ENCODE measurements at regions not wholly inside any gene's neighbourhood (a gene's known extent, or its start where the extent isn't known, plus 50 kb on each side); places are given as distances from the start of the nearest gene placed in this dataset.

DNA sequence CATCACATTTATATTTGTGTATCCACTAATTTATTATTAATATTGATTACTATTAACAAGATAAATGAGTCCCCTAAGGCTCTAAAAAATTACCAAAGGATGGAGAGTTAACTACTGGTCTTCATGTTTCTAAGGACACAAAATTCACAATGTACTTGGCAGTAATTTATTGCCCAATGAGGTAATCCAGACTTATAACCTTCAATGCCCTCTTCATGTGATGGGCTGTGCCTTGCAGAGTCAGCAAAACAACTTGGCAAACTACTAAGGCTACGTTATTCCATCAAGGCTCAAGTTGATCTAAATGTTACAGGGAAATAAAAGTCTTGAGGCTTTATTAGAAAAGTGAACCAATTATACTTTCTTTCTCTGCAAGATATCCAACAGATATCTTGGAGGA is 804.9 kb upstream of the NXPH2 start:
- TF ChIP-seq TCF12 (IDR thresholded peaks at IDR 0.05; ENCODE audit: low read depth): no peak
- no peak for TF ChIP-seq EP300 (IDR thresholded peaks at IDR 0.05; ENCODE audit: borderline replicate concordance)
- TF ChIP-seq RAD21 (IDR thresholded peaks at IDR 0.05; ENCODE audit: low read depth): no peak
- TF ChIP-seq NFIC (IDR thresholded peaks at IDR 0.05): no peak
- no peak for TF ChIP-seq EGR1 (IDR thresholded peaks at IDR 0.05)
- TF ChIP-seq, protein P1, sequence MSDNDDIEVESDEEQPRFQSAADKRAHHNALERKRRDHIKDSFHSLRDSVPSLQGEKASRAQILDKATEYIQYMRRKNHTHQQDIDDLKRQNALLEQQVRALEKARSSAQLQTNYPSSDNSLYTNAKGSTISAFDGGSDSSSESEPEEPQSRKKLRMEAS (IDR thresholded peaks at IDR 0.05): no peak
- no peak for TF ChIP-seq ZBTB7A (IDR thresholded peaks at IDR 0.05; ENCODE audit: low read depth)
- TF ChIP-seq YY1 (IDR thresholded peaks at IDR 0.05; ENCODE audit: low read depth): no peak
- no peak for TF ChIP-seq TEAD4 (IDR thresholded peaks at IDR 0.05)
- TF ChIP-seq TAF1 (IDR thresholded peaks at IDR 0.05; ENCODE audit: low read depth): no peak
- no peak for TF ChIP-seq CREB1 (IDR thresholded peaks at IDR 0.05; ENCODE audit: low read depth)
- TF ChIP-seq, protein P2, sequence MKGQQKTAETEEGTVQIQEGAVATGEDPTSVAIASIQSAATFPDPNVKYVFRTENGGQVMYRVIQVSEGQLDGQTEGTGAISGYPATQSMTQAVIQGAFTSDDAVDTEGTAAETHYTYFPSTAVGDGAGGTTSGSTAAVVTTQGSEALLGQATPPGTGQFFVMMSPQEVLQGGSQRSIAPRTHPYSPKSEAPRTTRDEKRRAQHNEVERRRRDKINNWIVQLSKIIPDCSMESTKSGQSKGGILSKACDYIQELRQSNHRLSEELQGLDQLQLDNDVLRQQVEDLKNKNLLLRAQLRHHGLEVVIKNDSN (IDR thresholded peaks at IDR 0.05): no peak
- TF ChIP-seq, protein P3, sequence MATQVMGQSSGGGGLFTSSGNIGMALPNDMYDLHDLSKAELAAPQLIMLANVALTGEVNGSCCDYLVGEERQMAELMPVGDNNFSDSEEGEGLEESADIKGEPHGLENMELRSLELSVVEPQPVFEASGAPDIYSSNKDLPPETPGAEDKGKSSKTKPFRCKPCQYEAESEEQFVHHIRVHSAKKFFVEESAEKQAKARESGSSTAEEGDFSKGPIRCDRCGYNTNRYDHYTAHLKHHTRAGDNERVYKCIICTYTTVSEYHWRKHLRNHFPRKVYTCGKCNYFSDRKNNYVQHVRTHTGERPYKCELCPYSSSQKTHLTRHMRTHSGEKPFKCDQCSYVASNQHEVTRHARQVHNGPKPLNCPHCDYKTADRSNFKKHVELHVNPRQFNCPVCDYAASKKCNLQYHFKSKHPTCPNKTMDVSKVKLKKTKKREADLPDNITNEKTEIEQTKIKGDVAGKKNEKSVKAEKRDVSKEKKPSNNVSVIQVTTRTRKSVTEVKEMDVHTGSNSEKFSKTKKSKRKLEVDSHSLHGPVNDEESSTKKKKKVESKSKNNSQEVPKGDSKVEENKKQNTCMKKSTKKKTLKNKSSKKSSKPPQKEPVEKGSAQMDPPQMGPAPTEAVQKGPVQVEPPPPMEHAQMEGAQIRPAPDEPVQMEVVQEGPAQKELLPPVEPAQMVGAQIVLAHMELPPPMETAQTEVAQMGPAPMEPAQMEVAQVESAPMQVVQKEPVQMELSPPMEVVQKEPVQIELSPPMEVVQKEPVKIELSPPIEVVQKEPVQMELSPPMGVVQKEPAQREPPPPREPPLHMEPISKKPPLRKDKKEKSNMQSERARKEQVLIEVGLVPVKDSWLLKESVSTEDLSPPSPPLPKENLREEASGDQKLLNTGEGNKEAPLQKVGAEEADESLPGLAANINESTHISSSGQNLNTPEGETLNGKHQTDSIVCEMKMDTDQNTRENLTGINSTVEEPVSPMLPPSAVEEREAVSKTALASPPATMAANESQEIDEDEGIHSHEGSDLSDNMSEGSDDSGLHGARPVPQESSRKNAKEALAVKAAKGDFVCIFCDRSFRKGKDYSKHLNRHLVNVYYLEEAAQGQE (IDR thresholded peaks at IDR 0.05; ENCODE audit: low read depth): no peak
- TF ChIP-seq FOXM1 (IDR thresholded peaks at IDR 0.05; ENCODE audit: borderline replicate concordance, low read depth): no peak
- no peak for TF ChIP-seq CEBPB (IDR thresholded peaks at IDR 0.05)

DNA sequence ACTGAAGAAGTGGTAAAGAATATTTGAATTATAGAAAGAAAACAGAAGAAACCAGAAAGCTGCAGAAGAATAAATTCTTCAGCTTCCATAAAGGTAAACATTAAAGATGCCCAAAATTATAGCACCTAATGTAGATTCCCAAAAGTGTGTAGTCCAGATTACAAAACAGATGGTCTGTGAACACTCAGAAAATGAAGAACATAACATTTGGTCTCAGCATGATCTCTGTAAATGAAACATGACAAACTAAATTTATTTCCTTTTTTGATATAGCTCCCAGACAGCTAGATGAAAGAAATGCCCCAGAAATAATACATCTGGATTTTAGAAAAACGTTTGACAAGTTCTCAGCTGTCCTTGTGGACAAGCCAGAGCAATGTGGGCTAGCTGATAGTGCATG is 794.2 kb upstream of the NXPH2 start:
- TF ChIP-seq FOXM1 (IDR thresholded peaks at IDR 0.05; ENCODE audit: borderline replicate concordance, low read depth) (no peak), RAD21 (IDR thresholded peaks at IDR 0.05; ENCODE audit: low read depth) (no peak), EP300 (IDR thresholded peaks at IDR 0.05; ENCODE audit: borderline replicate concordance) (no peak), NFIC (IDR thresholded peaks at IDR 0.05) (no peak), ZBTB7A (IDR thresholded peaks at IDR 0.05; ENCODE audit: low read depth) (no peak), TEAD4 (IDR thresholded peaks at IDR 0.05) (no peak), CEBPB (IDR thresholded peaks at IDR 0.05) (no peak), EGR1 (IDR thresholded peaks at IDR 0.05) (no peak), YY1 (IDR thresholded peaks at IDR 0.05; ENCODE audit: low read depth) (no peak), TCF12 (IDR thresholded peaks at IDR 0.05; ENCODE audit: low read depth) (no peak), TAF1 (IDR thresholded peaks at IDR 0.05; ENCODE audit: low read depth) (no peak)
- TF ChIP-seq, protein P2 (IDR thresholded peaks at IDR 0.05): no peak
- TF ChIP-seq, protein P3 (IDR thresholded peaks at IDR 0.05; ENCODE audit: low read depth): no peak

DNA sequence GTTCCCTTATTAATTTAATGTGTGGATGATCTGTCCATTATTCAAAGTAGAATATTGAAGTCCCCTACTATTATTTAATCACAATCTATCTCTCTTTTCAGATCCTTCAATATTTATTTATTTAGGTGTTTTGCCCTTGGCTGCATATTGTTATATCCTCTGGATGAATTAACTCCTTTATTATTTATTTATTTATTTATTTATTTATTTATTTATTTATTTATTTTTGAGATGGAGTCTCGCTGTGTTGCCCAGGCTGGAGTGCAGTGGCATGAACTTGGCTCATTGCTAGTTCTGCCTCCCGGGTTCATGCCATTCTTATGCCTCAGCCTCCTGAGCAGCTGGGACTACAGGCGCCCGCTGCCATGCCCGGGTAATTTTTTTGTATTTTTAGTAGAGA is 776.6 kb upstream of the NXPH2 start:
- no peak for TF ChIP-seq EGR1 (IDR thresholded peaks at IDR 0.05)
- TF ChIP-seq TCF12 (IDR thresholded peaks at IDR 0.05; ENCODE audit: low read depth): no peak
- no peak for TF ChIP-seq YY1 (IDR thresholded peaks at IDR 0.05; ENCODE audit: low read depth)
- TF ChIP-seq, protein P1 (IDR thresholded peaks at IDR 0.05): no peak
- no peak for TF ChIP-seq NFIC (IDR thresholded peaks at IDR 0.05)
- TF ChIP-seq TAF1 (IDR thresholded peaks at IDR 0.05; ENCODE audit: low read depth): no peak
- no peak for TF ChIP-seq CREB1 (IDR thresholded peaks at IDR 0.05; ENCODE audit: low read depth)
- TF ChIP-seq EP300 (IDR thresholded peaks at IDR 0.05; ENCODE audit: borderline replicate concordance): no peak

DNA sequence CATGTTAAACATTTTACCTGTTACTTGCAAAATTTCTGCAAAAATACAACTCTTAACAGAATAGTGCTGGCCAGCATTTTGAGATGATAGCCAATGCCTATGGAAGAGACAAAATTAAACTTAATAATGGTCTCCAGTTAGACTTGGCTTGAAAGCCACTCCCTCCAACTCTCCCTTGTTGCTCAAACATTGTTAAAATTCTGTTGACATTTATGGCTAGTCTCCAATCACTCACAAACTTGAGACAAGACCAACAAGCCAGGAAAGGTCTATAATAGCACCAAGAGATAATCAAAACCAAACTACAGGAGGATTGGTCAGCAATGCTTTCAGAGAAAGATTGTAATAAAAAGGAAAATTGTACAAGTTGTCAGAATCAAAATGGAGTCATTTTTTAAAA is 770.7 kb upstream of the NXPH2 start:
- TF ChIP-seq TEAD4 (IDR thresholded peaks at IDR 0.05): no peak
- TF ChIP-seq NFIC (IDR thresholded peaks at IDR 0.05): no peak
- TF ChIP-seq EGR1 (IDR thresholded peaks at IDR 0.05): no peak
- TF ChIP-seq TAF1 (IDR thresholded peaks at IDR 0.05; ENCODE audit: low read depth): no peak
- TF ChIP-seq CEBPB (IDR thresholded peaks at IDR 0.05): no peak
- no peak for TF ChIP-seq CREB1 (IDR thresholded peaks at IDR 0.05; ENCODE audit: low read depth)
- no peak for TF ChIP-seq FOXM1 (IDR thresholded peaks at IDR 0.05; ENCODE audit: borderline replicate concordance, low read depth)
- no peak for TF ChIP-seq RAD21 (IDR thresholded peaks at IDR 0.05; ENCODE audit: low read depth)
- TF ChIP-seq ZBTB7A (IDR thresholded peaks at IDR 0.05; ENCODE audit: low read depth): no peak
- TF ChIP-seq EP300 (IDR thresholded peaks at IDR 0.05; ENCODE audit: borderline replicate concordance): no peak
- TF ChIP-seq, protein P2 (IDR thresholded peaks at IDR 0.05): no peak
- TF ChIP-seq TCF12 (IDR thresholded peaks at IDR 0.05; ENCODE audit: low read depth): no peak
- TF ChIP-seq, protein P3 (IDR thresholded peaks at IDR 0.05; ENCODE audit: low read depth): no peak
- TF ChIP-seq, protein P1 (IDR thresholded peaks at IDR 0.05): no peak
- TF ChIP-seq YY1 (IDR thresholded peaks at IDR 0.05; ENCODE audit: low read depth): no peak

Data from Ishikawa (cell line).